IPS-15b (cell line): ENCODE measurements at regions not wholly inside any gene's neighbourhood (a gene's known extent, or its start where the extent isn't known, plus 50 kb on each side); places are given as distances from the start of the nearest gene placed in this dataset.

Source experiments
- H3K27me3 ChIP-seq: one replicate; pipeline ENCODE4 v1.6.1; 2013; ENCODE audit warnings: low read length; ENCODE audit not compliant: control insufficient read depth, insufficient read depth
- H3K36me3 ChIP-seq: one replicate; pipeline ENCODE4 v1.6.1; 2013; ENCODE audit warnings: low read length; ENCODE audit not compliant: control insufficient read depth, insufficient read depth
- H3K4me1 ChIP-seq: one replicate; pipeline ENCODE4 v1.6.1; 2013; ENCODE audit warnings: mild to moderate bottlenecking, low read length; ENCODE audit not compliant: control insufficient read depth, insufficient read depth
- H3K4me3 ChIP-seq: one replicate; pipeline ENCODE4 v1.5.1; 2013; ENCODE audit warnings: low read depth, low read length
- H3K9ac ChIP-seq: one replicate; pipeline ENCODE4 v1.6.1; 2013; ENCODE audit warnings: low read depth, mild to moderate bottlenecking, low read length
- H3K9me3 ChIP-seq: one replicate; pipeline ENCODE4 v1.6.1; 2013; ENCODE audit warnings: mild to moderate bottlenecking, low read length; ENCODE audit not compliant: control insufficient read depth, insufficient read depth

- H3K4me1 ChIP-seq = no peaks in the 10 kb centered on the region
- H3K27me3 ChIP-seq = no peaks in the 10 kb centered on the region
- H3K4me3 ChIP-seq = no peak overlapping the region
- H3K9ac ChIP-seq = no peak overlapping the region
- no peaks in the 10 kb centered on the region for H3K9me3 ChIP-seq
- H3K36me3 ChIP-seq = no peaks in the 10 kb centered on the region
Measured at GRCh38 chr15:46647046-46647445, 1012.2 kb downstream of the SQOR start.

GRCh38 chr15:46652266-46652665, 1017.4 kb downstream of the SQOR start:
- no peaks in the 10 kb centered on the region for H3K9me3 ChIP-seq
- H3K4me3 ChIP-seq = no peak overlapping the region
- H3K9ac ChIP-seq = no peak overlapping the region
- H3K27me3 ChIP-seq = no peaks in the 10 kb centered on the region
- H3K36me3 ChIP-seq = no peaks in the 10 kb centered on the region
- no peaks in the 10 kb centered on the region for H3K4me1 ChIP-seq

- no peaks in the 10 kb centered on the region for H3K9me3 ChIP-seq
Measured at GRCh38 chr15:46654993-46655392, 1020.2 kb downstream of the SQOR start.

GRCh38 chr15:46660096-46660842, 1025.4 kb downstream of the SQOR start:
- Histone ChIP-seq H3K9ac (no peak overlapping the region), H3K4me3 (no peak overlapping the region), H3K4me1 (no peaks in the 10 kb centered on the region), H3K9me3 (no peaks in the 10 kb centered on the region), H3K27me3 (no peaks in the 10 kb centered on the region), H3K36me3 (no peaks in the 10 kb centered on the region)

More at GRCh38 chr15:46654993-46655392, 1020.2 kb downstream of the SQOR start:
- Histone ChIP-seq H3K9ac (no peak overlapping the region), H3K4me3 (no peak overlapping the region), H3K4me1 (no peaks in the 10 kb centered on the region), H3K36me3 (no peaks in the 10 kb centered on the region), H3K27me3 (no peaks in the 10 kb centered on the region)

- H3K36me3 ChIP-seq = no peaks in the 10 kb centered on the region
- no peak overlapping the region for H3K4me3 ChIP-seq
- no peak overlapping the region for H3K9ac ChIP-seq
- H3K27me3 ChIP-seq = no peaks in the 10 kb centered on the region
- H3K9me3 ChIP-seq = no peaks in the 10 kb centered on the region
- no peaks in the 10 kb centered on the region for H3K4me1 ChIP-seq
Measured at GRCh38 chr15:46670258-46670657, 1035.4 kb downstream of the SQOR start.

GRCh38 chr15:46671336-46671735, 1036.5 kb downstream of the SQOR start:
- H3K4me3 ChIP-seq = no peak overlapping the region
- H3K9me3 ChIP-seq = no peaks in the 10 kb centered on the region
- H3K36me3 ChIP-seq = no peaks in the 10 kb centered on the region
- no peak overlapping the region for H3K9ac ChIP-seq
- no peaks in the 10 kb centered on the region for H3K27me3 ChIP-seq
- H3K4me1 ChIP-seq = no peaks in the 10 kb centered on the region

GRCh38 chr15:46672041-46672440, 1037.2 kb downstream of the SQOR start:
- Histone ChIP-seq H3K9ac (no peak overlapping the region), H3K36me3 (no peaks in the 10 kb centered on the region), H3K4me3 (no peak overlapping the region), H3K27me3 (no peaks in the 10 kb centered on the region), H3K4me1 (no peaks in the 10 kb centered on the region), H3K9me3 (no peaks in the 10 kb centered on the region)

- H3K9me3 ChIP-seq = no peaks in the 10 kb centered on the region
- H3K9ac ChIP-seq = no peak overlapping the region
- no peak overlapping the region for H3K4me3 ChIP-seq
- H3K27me3 ChIP-seq = no peaks in the 10 kb centered on the region
- no peaks in the 10 kb centered on the region for H3K36me3 ChIP-seq
- peaks cover 7% of the 10 kb centered on the region for H3K4me1 ChIP-seq
Measured at GRCh38 chr15:46676233-46677206, 1040.8 kb upstream of the SEMA6D start.

- Histone ChIP-seq H3K4me1 (peaks cover 7% of the 10 kb centered on the region), H3K9ac (no peak overlapping the region), H3K9me3 (no peaks in the 10 kb centered on the region), H3K4me3 (no peak overlapping the region), H3K36me3 (no peaks in the 10 kb centered on the region), H3K27me3 (no peaks in the 10 kb centered on the region)
Measured at GRCh38 chr15:46677491-46677890, 1039.8 kb upstream of the SEMA6D start.

GRCh38 chr15:46681901-46682300, 1035.4 kb upstream of the SEMA6D start:
- Histone ChIP-seq H3K9me3 (no peaks in the 10 kb centered on the region), H3K9ac (no peak overlapping the region), H3K4me1 (peaks cover 7% of the 10 kb centered on the region), H3K27me3 (no peaks in the 10 kb centered on the region), H3K36me3 (no peaks in the 10 kb centered on the region), H3K4me3 (no peak overlapping the region)

- no peaks in the 10 kb centered on the region for H3K27me3 ChIP-seq
- H3K9ac ChIP-seq = no peak overlapping the region
- H3K4me1 ChIP-seq = peaks cover 7% of the 10 kb centered on the region
- H3K36me3 ChIP-seq = no peaks in the 10 kb centered on the region
- H3K9me3 ChIP-seq = no peaks in the 10 kb centered on the region
- H3K4me3 ChIP-seq = no peak overlapping the region
Measured at GRCh38 chr15:46682969-46683791, 1034.1 kb upstream of the SEMA6D start.
